Stimulated activated CD8-positive, alpha-beta memory T cell treated with anti-CD3 and anti-CD28 coated beads, Interleukin-15, amount 100 ng/mL, for 1 hour (primary cell): ENCODE measurements at regions not wholly inside any gene's neighbourhood (a gene's known extent, or its start where the extent isn't known, plus 50 kb on each side); places are given as distances from the start of the nearest gene placed in this dataset.

Source experiments
- DNase-seq: peaks from one replicate; pipeline ENCODE4 v3.0.0-alpha.2; 2020; ENCODE audit warnings: low read depth

- DNase-seq: no peak
These were observed 588.3 kb upstream of the LMCD1 start for GRCh38 chr3:7913283-7913682.

DNA sequence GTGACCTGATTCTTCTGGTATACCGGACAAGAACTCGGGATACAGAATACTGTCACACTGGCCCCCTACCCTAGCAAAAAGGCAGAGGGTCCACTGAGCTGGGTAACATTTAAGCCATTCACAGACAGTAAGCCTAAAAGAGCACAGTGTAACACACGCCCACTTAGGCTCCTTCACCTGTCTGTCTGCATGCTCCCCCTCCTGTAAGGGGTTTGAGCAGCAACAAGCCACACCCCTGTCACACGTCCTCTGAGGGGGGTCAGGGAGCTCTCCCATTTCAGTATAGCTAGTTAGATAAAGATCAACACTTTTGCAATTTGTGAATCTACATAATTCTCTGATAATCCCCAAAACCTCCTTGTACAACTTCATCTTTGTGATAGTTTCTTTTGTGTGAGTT lies 586.3 kb upstream of the LMCD1 start:
- DNase-seq: no peak

- DNase-seq: no peak
These were observed 584.0 kb upstream of the LMCD1 start for GRCh38 chr3:7917443-7918151.

DNA sequence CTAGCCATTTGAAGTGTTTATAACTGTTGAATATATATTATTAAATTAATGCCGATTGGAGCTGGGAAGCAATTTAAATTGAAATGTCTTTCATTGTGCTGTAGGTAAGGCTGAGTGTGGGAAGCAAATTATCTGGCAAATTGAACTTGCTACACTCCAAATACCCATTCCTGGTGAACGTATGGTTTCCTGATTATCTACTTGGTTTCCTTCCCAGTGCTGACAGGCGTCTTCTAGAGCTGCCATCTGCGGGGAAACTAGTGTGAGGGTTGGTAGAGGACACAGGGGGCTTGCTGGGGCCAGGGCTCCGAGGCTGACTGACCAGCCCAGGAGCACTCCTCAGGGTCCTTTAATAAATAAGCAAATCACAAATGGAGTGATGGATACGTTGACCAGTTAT lies 581.4 kb upstream of the LMCD1 start:
- no peak for DNase-seq

DNA sequence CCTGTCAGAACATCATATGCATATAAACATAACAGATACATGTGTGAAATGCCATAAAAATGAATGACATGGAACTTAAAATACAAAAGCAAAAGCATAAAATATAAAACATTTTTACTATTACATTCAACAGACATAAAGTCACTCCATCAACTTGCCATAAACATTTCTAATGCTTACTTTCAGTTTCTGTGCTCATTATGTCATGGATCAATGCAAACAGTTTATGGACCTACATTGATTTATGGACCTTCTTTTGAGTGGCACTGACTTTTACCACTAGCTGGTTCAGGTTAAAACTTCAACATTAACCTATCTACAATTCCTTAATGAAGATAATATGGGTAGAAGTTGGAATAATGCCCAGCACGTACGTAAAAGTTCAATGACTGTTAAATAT lies 577.4 kb upstream of the LMCD1 start:
- no peak for DNase-seq

DNA sequence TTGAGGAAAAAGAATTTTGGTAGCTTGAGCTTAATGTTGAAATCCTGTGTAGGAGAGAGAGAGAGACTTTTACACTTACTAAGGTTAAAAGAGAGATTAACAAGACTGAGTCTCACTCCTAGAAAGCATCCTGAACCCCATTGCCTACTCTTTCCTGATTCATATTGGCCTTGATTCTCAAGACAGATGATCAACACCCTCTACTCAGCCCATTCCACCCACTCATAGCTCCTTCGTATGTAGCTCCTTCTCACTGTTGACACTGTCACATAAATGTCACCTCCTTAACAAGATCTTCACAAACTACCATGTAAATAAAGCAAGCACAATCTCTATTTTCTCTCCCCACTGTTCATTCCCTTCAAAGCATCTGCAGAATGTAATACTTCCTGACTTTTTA lies 574.6 kb upstream of the LMCD1 start:
- DNase-seq: no peak

GRCh38 chr3:7927864-7928263 lies 573.8 kb upstream of the LMCD1 start:
- DNase-seq: no peak

DNA sequence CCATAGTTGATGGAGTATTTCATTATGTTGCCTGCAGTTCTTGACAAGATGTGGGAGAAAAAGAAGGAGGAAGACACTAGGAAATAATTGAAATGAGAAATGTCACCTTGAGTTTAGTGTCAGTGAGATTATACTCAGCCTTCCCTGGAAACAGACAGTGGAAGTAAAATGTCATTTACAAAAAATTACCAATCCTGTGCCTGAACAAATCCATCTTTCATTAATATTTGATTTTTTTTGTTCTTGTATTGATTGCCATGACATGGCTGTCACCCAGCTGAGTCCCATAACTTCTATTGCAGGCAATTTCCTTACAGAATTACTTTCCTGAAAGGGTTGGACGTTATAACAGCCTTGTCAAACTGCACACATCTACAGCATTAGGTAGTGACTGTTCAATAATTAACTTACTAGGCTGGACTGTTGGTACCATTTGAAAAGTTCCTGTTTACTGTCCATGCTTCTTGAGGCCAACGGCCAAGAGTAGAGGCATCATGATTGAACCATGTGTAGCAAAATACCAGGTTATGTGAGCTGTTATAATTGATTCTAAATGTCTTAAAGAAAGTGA lies 572.2 kb upstream of the LMCD1 start:
- no peak for DNase-seq

DNA sequence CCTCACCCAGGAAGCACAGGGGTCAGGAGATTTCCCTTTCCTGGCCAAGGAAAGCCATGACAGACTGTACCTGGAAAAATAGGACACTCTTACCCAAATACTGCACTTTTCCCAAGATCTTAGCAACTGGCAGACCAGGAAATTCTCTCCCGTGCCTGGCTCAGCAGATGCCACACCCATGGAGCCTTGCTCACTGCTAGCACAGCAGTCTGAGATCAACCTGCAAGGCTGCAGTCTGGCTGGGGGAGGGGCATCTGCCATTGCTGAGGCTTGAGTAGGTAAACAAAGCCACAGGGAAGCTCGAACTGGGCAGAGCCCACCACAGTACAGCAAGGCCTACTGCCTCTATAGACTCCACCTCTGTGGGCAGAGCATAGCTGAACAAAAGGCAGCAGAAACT lies 567.3 kb upstream of the LMCD1 start:
- DNase-seq: no peak

DNA sequence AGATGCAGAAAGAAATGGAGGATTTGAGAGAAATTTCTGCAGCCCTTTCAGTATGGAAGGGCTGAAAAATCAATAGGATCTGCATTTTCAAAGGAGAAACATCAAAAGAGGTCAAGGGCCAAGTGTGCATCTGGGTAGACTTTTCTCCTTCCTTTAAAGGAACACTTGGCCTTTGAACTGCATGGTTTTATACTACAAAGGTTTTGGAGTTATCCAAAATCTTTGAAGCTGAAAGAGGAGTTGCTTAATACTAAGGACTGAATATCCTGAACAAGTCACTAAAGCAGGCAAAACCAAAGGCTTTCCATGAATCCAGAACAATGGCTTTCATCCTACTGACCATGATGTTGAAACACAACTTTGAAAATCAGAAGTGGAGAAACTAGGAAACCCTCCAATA lies 553.7 kb upstream of the LMCD1 start:
- no peak for DNase-seq

GRCh38 chr3:7950890-7951289 lies 550.7 kb upstream of the LMCD1 start:
- DNase-seq: no peak

- DNase-seq: no peak
These were observed 548.1 kb upstream of the LMCD1 start for GRCh38 chr3:7953449-7954014.

GRCh38 chr3:7957024-7957423 lies 544.6 kb upstream of the LMCD1 start:
- DNase-seq: no peak

DNA sequence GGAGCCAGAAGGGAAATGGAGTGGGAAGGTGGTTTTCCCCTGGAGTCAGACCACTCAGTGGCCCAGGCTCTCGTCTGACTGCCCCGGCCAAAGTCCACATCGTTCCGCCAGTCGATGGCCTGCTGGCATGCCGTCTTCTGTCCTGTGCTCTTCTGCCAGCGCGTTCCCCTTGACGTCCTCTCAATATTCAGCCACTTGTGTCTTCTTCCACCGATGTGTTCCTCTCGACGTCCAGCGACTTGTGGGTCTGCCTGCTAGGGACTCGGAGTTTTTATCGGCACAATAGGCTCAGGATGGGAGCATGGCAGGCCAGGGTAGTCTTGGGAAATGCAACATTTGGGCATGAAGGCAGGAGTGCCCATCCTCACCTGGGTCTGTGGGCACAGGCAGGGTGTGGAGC lies 542.5 kb upstream of the LMCD1 start:
- DNase-seq: no peak

GRCh38 chr3:7960601-7961000 lies 541.0 kb upstream of the LMCD1 start:
- no peak for DNase-seq

GRCh38 chr3:7962301-7962700 lies 539.3 kb upstream of the LMCD1 start:
- DNase-seq: no peak

GRCh38 chr3:7964899-7965298 lies 536.7 kb upstream of the LMCD1 start:
- DNase-seq: no peak

- DNase-seq: no peak
These were observed 528.6 kb upstream of the LMCD1 start for GRCh38 chr3:7973006-7973405.

GRCh38 chr3:7977245-7978086 lies 524.2 kb upstream of the LMCD1 start:
- no peak for DNase-seq

GRCh38 chr3:7978087-7978422 lies 523.6 kb upstream of the LMCD1 start:
- no peak for DNase-seq

DNA sequence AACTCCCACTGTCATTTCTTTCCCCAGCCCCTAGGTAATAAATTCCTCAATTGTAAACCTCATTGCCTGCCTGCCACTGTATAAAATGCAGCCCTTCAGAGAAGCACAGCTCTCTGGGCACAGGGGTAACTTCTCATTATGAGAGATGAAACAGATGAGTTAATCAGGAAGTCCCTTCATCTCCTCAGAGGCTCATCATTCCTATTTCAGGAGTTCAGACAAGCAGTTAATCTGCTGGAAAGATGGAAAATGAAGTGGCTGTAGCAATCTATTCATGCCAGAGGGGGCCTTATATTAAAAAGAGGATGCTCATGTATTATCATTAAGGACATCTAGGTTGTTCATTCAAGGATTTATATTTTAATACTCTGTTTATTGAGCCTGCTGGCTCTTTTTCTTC lies 519.5 kb upstream of the LMCD1 start:
- DNase-seq: no peak

GRCh38 chr3:7999384-7999783 lies 502.2 kb upstream of the LMCD1 start:
- DNase-seq: no peak

DNA sequence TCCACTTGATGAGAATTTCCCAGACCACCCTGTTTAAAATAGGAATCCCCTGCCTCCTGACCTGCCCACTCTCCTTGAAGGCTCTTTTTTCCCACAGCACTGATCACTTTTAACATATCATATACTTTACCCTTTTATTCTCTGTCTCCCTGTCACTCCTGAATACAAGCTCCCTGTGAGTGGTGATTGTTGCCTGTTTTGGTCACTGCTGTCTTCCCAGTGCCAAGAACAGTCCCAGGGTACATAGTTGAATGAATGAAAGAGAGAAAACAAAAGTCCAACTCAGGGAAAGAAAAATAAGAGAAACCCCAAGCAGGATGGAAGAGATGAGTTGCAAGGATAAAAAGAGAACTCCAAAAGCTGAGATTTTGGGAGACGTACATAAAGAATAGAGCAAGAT lies 500.3 kb upstream of the LMCD1 start:
- DNase-seq: no peak
